ENCODE measurements at regions not wholly inside any gene's neighbourhood (a gene's known extent, or its start where the extent isn't known, plus 50 kb on each side); places are given as distances from the start of the nearest gene placed in this dataset.
A peak's percentile ranks its signal among the peaks of the same experiment; 100 is the strongest.
"Not testable (repeated sequence)": the region's sequence is repeated elsewhere in the genome, so short reads cannot be mapped to it uniquely, and the experiment has no call there.

DNA sequence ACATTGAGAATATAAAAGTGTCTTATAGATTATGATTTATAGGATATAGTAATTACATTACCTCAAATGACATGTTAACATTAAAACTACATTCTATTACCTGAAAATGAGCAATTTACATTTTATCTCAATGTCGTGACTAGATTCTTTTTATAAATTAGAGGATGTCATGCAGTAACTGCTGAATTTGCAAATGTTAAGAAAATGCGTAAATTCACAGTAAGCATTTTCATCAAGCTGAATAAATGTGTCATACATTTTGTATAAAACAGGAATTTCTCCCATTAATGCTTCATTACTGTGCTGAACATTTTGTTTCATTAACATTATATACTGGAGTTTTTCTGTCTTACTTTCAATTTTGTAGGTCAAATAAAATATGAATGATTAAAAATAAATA, 1460.7 kb upstream of the B3GALT2 start:
- DNase-seq (ENCODE audit: low read depth) (no peak), FAIRE-seq (no peak)
- H3K27me3 ChIP-seq (ENCODE audit: control insufficient read depth, insufficient read depth, low read length): no peaks in the 10 kb centered on the region
- no peaks in the 10 kb centered on the region for H3K36me3 ChIP-seq (ENCODE audit: control insufficient read depth, insufficient read depth, low read length)
- TF ChIP-seq, protein P1, sequence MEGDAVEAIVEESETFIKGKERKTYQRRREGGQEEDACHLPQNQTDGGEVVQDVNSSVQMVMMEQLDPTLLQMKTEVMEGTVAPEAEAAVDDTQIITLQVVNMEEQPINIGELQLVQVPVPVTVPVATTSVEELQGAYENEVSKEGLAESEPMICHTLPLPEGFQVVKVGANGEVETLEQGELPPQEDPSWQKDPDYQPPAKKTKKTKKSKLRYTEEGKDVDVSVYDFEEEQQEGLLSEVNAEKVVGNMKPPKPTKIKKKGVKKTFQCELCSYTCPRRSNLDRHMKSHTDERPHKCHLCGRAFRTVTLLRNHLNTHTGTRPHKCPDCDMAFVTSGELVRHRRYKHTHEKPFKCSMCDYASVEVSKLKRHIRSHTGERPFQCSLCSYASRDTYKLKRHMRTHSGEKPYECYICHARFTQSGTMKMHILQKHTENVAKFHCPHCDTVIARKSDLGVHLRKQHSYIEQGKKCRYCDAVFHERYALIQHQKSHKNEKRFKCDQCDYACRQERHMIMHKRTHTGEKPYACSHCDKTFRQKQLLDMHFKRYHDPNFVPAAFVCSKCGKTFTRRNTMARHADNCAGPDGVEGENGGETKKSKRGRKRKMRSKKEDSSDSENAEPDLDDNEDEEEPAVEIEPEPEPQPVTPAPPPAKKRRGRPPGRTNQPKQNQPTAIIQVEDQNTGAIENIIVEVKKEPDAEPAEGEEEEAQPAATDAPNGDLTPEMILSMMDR (IDR thresholded peaks at IDR 0.05; ENCODE audit: insufficient read depth, low read length, severe bottlenecking): no peak
- H3K4me3 ChIP-seq (ENCODE audit: low read depth, low read length): no peak overlapping the region

DNA sequence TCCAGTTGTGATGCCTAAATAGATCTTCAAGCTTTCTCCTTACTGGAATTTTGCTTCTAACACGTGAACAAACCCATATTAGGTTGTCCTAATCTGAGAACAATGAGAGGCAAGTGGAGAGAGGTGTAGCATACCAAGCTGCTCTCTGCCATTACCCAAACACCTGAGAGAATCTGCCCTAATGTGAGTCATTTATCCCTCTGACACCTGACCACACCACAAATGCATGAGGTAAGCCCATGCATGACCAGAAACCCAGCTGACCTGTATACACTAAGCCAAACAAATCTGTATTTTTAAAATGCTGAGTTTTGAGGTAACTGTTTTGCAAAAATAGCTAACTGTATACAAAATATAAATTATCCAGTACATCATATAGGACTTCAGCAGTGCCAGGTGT, 1458.1 kb upstream of the B3GALT2 start:
- no peaks in the 10 kb centered on the region for H3K27me3 ChIP-seq (ENCODE audit: control insufficient read depth, insufficient read depth, low read length)
- no peak for FAIRE-seq
- H3K4me3 ChIP-seq (ENCODE audit: low read depth, low read length): no peak overlapping the region
- peak; percentile 2 for DNase-seq (ENCODE audit: low read depth)
- TF ChIP-seq, protein P1 (IDR thresholded peaks at IDR 0.05; ENCODE audit: insufficient read depth, low read length, severe bottlenecking): no peak
- no peaks in the 10 kb centered on the region for H3K36me3 ChIP-seq (ENCODE audit: control insufficient read depth, insufficient read depth, low read length)

DNA sequence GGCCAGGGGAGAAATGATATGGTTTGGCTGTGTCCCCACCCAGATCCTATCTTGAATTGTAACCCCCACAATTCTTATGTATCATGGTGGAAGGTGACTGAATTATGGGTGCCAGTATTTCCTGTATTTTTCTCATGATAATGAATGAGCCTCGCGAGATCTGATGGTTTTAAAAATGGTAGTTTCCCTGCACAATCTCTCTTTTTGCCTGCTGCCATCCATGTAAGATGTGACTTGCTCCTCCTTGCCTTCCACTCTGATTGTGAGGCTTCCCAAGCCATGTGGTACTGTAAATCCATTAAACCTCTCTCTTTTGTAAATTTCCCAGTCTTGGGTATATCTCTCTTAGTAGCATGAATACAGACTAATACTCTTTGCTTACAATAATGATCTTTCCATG, 1453.9 kb upstream of the B3GALT2 start:
- TF ChIP-seq, protein P1 (IDR thresholded peaks at IDR 0.05; ENCODE audit: insufficient read depth, low read length, severe bottlenecking): no peak
- Histone ChIP-seq H3K36me3 (ENCODE audit: control insufficient read depth, insufficient read depth, low read length) (no peaks in the 10 kb centered on the region), H3K4me3 (ENCODE audit: low read depth, low read length) (no peak overlapping the region), H3K27me3 (ENCODE audit: control insufficient read depth, insufficient read depth, low read length) (no peaks in the 10 kb centered on the region)
- FAIRE-seq (no peak), DNase-seq (ENCODE audit: low read depth) (no peak)

DNA sequence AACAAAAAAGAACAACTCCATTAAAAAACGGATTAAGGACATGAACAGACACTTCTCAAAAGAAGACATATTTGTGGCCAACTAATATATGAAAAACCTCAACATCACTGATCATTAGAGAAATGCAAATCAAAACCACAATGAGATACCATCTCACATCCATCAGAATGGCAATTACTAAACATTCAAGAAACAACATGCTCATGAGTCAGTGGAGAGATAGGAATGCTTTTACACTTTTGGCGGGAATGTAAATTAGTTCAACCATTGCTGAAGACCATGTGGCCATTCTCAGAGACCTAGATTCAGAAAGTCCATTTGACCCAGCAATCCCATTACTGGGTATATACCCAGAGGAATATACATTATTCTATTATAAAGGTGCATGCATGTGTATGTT, 1442.6 kb upstream of the B3GALT2 start:
- H3K4me3 ChIP-seq (ENCODE audit: low read depth, low read length): no peak overlapping the region
- FAIRE-seq (no peak), DNase-seq (ENCODE audit: low read depth) (peak; percentile 20)
- no peaks in the 10 kb centered on the region for H3K27me3 ChIP-seq (ENCODE audit: control insufficient read depth, insufficient read depth, low read length)
- no peaks in the 10 kb centered on the region for H3K36me3 ChIP-seq (ENCODE audit: control insufficient read depth, insufficient read depth, low read length)
- TF ChIP-seq, protein P1 (IDR thresholded peaks at IDR 0.05; ENCODE audit: insufficient read depth, low read length, severe bottlenecking): no peak

DNA sequence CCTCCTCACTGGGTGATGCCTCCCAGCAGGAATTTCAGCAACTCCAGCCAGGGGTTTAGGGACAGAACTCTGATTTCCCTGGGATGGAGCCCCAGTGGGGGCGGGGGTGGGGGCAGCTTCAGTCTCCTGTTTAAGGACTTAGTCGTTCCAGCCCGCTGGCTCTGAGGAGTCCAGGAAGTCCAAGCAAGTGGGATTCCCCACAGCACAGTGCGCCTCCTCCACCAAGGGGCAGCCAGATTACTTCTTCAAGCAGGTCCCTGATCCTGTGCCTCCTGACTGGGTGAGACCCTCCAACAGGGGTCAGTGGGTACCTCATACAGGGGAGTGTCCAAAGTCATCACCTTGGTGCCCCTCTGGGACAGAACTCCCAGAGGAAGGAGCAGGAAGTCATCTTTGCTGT, 1438.4 kb upstream of the B3GALT2 start:
- Histone ChIP-seq H3K36me3 (ENCODE audit: control insufficient read depth, insufficient read depth, low read length) (no peaks in the 10 kb centered on the region), H3K4me3 (ENCODE audit: low read depth, low read length) (no peak overlapping the region), H3K27me3 (ENCODE audit: control insufficient read depth, insufficient read depth, low read length) (no peaks in the 10 kb centered on the region)
- DNase-seq (ENCODE audit: low read depth) (no peak), FAIRE-seq (no peak)
- TF ChIP-seq, protein P1 (IDR thresholded peaks at IDR 0.05; ENCODE audit: insufficient read depth, low read length, severe bottlenecking): no peak

DNA sequence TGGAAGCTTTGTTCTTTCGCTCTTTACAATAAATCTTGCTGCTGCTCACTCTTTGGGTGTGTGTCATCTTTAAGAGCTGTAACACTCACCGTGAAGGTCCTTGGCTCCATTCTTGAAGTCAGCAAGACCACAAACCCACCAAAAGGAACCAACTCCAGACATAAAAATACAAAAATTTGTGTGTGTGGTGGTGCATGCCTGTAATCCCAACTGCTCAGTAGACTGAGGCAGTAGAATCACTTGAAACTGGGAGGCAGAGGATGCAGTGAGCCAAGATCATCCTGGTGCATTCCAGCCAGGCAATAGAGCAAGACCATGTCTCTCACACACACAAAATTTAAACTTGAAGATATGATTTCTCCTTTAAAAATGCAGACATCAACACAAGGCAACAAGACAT, 1431.7 kb upstream of the B3GALT2 start:
- TF ChIP-seq, protein P1 (IDR thresholded peaks at IDR 0.05; ENCODE audit: insufficient read depth, low read length, severe bottlenecking): no peak
- FAIRE-seq: no peak

DNA sequence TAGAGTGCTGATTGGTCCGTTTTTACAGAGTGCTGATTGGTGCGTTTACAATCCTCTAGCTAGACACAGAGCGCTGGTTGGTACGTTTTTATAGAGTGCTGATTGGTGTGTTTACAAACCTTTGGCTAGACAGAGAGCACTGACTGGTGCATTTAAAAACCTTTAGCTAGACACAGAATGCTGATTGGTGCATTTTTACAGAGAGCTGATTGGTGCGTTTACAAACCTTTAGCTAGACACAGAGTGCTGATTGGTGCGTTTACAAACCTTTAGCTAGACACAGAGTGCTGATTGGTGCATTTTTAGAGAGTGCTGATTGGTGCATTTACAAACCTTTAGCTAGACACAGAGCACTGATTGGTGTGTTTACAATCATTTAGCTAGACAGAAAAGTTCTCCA, 1430.9 kb upstream of the B3GALT2 start:
- DNase-seq (ENCODE audit: low read depth); H3K27me3 ChIP-seq (ENCODE audit: control insufficient read depth, insufficient read depth, low read length); H3K36me3 ChIP-seq (ENCODE audit: control insufficient read depth, insufficient read depth, low read length); H3K4me3 ChIP-seq (ENCODE audit: low read depth, low read length); FAIRE-seq: not testable (repeated sequence)

More for the DNA sequence above, 1431.7 kb upstream of the B3GALT2 start:
- no peak for DNase-seq (ENCODE audit: low read depth)
- Histone ChIP-seq H3K27me3 (ENCODE audit: control insufficient read depth, insufficient read depth, low read length) (no peaks in the 10 kb centered on the region), H3K4me3 (ENCODE audit: low read depth, low read length) (no peak overlapping the region), H3K36me3 (ENCODE audit: control insufficient read depth, insufficient read depth, low read length) (no peaks in the 10 kb centered on the region)

Data from bronchial epithelial cell (primary cell).